ENCODE measurements at regions not wholly inside any gene's neighbourhood (a gene's known extent, or its start where the extent isn't known, plus 50 kb on each side); places are given as distances from the start of the nearest gene placed in this dataset.

GRCh38 chr4:26242451-26242850 lies 78.4 kb upstream of the RBPJ start:
- TF ChIP-seq CTCF (IDR thresholded peaks at IDR 0.05; ENCODE audit: poor library complexity) (no peak), EZH2 (IDR thresholded peaks at IDR 0.05; ENCODE audit: borderline replicate concordance) (no peak)

Data from hepatocyte (in vitro differentiated cells).